ENCODE measurements at regions not wholly inside any gene's neighbourhood (a gene's known extent, or its start where the extent isn't known, plus 50 kb on each side); places are given as distances from the start of the nearest gene placed in this dataset.

- ATAC-seq (ENCODE audit: low read depth) (no peak), DNase-seq (ENCODE audit: low spot score in 2 of 2) (no peak)
- Mint-ChIP-seq H3K27ac (no peak overlapping the region), H3K36me3 (no peaks in the 10 kb centered on the region), H3K4me1 (peaks cover 10% of the 10 kb centered on the region), H3K27me3 (peaks cover 21% of the 10 kb centered on the region), H3K9me3 (no peaks in the 10 kb centered on the region), H3K4me3 (no peak overlapping the region)
Observed at GRCh38 chr1:157292809-157293564, 154.8 kb upstream of the ETV3 start.

DNA sequence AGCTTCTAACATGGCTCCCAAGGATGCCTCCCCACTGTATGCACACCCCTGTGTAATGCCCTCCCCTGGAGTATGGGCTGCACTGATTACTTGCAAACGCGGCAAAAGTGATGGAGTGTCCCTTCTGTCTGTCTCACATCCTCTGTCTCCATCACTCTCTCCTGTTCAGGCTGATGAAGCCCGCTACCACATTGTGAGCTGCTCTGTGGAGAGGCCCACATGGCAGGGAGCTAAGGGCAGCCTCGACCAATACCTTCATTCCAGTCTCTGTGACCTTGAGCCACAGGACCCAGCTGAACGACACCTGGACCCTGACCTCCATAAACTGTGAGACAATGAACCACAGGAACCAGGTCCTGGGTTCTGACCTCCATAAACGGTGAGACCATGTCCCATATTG, 154.1 kb upstream of the ETV3 start:
- H3K27me3 Mint-ChIP-seq: peaks cover 23% of the 10 kb centered on the region
- H3K4me3 Mint-ChIP-seq: no peak overlapping the region
- no peak for ATAC-seq (ENCODE audit: low read depth)
- H3K4me1 Mint-ChIP-seq: peaks cover 11% of the 10 kb centered on the region
- DNase-seq (ENCODE audit: low spot score in 2 of 2): no peak
- no peaks in the 10 kb centered on the region for H3K36me3 Mint-ChIP-seq
- no peaks in the 10 kb centered on the region for H3K9me3 Mint-ChIP-seq
- no peak overlapping the region for H3K27ac Mint-ChIP-seq

GRCh38 chr1:157291083-157291482, 152.9 kb upstream of the ETV3 start:
- peaks cover 11% of the 10 kb centered on the region for H3K4me1 Mint-ChIP-seq
- ATAC-seq (ENCODE audit: low read depth) (no peak), DNase-seq (ENCODE audit: low spot score in 2 of 2) (no peak)
- no peak overlapping the region for H3K27ac Mint-ChIP-seq
- no peaks in the 10 kb centered on the region for H3K36me3 Mint-ChIP-seq
- peaks cover 23% of the 10 kb centered on the region for H3K27me3 Mint-ChIP-seq
- no peaks in the 10 kb centered on the region for H3K9me3 Mint-ChIP-seq
- no peak overlapping the region for H3K4me3 Mint-ChIP-seq

GRCh38 chr1:157289424-157290105, 151.4 kb upstream of the ETV3 start:
- ATAC-seq (ENCODE audit: low read depth) (no peak), DNase-seq (ENCODE audit: low spot score in 2 of 2) (no peak)
- no peaks in the 10 kb centered on the region for H3K9me3 Mint-ChIP-seq
- H3K4me3 Mint-ChIP-seq: no peak overlapping the region
- no peaks in the 10 kb centered on the region for H3K36me3 Mint-ChIP-seq
- peaks cover 11% of the 10 kb centered on the region for H3K4me1 Mint-ChIP-seq
- H3K27me3 Mint-ChIP-seq: peaks cover 19% of the 10 kb centered on the region
- peak overlapping the region; percentile 2 for H3K27ac Mint-ChIP-seq

DNA sequence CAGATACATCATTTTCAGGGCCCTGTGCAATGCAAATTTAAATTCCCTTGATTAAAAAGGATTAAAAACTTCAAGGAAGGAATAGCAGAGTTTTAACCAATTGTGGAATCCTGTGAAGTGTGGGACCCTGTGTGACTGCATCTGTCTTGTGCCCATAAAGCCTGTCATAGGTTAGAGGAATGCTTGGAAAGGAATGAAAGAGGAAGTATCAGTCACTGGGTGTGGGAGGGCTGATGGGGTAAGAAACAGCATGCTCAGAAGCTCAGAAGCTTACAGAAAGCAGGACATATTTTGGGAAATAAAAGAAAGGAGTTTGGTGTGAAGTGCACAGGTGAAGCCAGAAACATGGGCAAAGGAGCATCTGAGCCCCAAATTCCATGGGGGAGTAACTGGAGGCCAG, 150.8 kb upstream of the ETV3 start:
- Mint-ChIP-seq H3K27me3 (peaks cover 23% of the 10 kb centered on the region), H3K4me3 (no peak overlapping the region), H3K36me3 (no peaks in the 10 kb centered on the region), H3K9me3 (no peaks in the 10 kb centered on the region), H3K27ac (peak overlapping the region; percentile 2), H3K4me1 (peaks cover 11% of the 10 kb centered on the region)
- DNase-seq (ENCODE audit: low spot score in 2 of 2) (no peak), ATAC-seq (ENCODE audit: low read depth) (no peak)

GRCh38 chr1:157288492-157288891, 150.3 kb upstream of the ETV3 start:
- DNase-seq (ENCODE audit: low spot score in 2 of 2) (no peak), ATAC-seq (ENCODE audit: low read depth) (no peak)
- Mint-ChIP-seq H3K27ac (no peak overlapping the region), H3K27me3 (peaks cover 20% of the 10 kb centered on the region), H3K4me1 (peaks cover 11% of the 10 kb centered on the region), H3K9me3 (no peaks in the 10 kb centered on the region), H3K4me3 (no peak overlapping the region), H3K36me3 (no peaks in the 10 kb centered on the region)

DNA sequence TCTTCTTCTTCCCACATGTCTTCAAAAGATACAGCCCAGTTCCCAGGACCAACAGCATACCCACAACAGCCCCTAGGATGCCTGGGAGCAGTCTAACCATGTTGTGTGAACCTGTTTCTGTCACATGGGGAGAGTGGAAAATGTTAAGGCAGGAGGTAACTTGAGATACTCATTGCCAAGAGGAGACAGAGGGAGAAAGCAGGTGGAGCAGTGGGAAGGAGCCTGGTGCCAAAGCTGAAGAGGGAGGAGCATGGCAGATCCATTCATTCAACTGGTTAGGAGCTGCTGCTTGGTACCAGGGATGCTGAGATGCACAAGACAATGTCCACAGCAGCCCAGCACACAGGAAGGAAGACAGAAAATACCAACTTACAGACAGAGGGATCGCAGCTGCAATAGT, 149.8 kb upstream of the ETV3 start:
- Mint-ChIP-seq H3K36me3 (no peaks in the 10 kb centered on the region), H3K27me3 (peaks cover 20% of the 10 kb centered on the region), H3K4me3 (no peak overlapping the region), H3K27ac (no peak overlapping the region), H3K9me3 (no peaks in the 10 kb centered on the region), H3K4me1 (peaks cover 11% of the 10 kb centered on the region)
- ATAC-seq (ENCODE audit: low read depth) (no peak), DNase-seq (ENCODE audit: low spot score in 2 of 2) (no peak)

DNA sequence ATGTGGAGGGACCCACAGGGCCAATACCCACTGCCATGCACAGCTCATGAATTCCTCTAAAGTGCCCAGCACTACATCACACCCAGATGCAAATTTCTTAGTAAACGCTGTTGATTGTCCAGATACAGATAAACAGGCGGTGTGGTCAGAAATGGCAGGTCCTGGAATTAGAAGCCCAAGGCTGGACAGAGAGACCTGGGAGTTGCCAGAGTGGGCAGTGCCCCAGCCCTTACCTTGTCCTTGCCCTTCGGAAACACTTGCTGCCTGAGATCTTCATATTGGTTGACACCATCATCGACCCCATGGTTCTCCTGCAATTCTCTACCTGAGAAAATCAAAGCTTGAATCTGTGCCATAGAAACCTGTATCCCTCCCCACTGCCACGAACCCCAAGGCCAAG, 149.3 kb upstream of the ETV3 start:
- Mint-ChIP-seq H3K4me3 (no peak overlapping the region), H3K4me1 (peaks cover 11% of the 10 kb centered on the region), H3K27ac (no peak overlapping the region), H3K27me3 (peaks cover 25% of the 10 kb centered on the region), H3K9me3 (no peaks in the 10 kb centered on the region), H3K36me3 (no peaks in the 10 kb centered on the region)
- ATAC-seq (ENCODE audit: low read depth) (no peak), DNase-seq (ENCODE audit: low spot score in 2 of 2) (no peak)

DNA sequence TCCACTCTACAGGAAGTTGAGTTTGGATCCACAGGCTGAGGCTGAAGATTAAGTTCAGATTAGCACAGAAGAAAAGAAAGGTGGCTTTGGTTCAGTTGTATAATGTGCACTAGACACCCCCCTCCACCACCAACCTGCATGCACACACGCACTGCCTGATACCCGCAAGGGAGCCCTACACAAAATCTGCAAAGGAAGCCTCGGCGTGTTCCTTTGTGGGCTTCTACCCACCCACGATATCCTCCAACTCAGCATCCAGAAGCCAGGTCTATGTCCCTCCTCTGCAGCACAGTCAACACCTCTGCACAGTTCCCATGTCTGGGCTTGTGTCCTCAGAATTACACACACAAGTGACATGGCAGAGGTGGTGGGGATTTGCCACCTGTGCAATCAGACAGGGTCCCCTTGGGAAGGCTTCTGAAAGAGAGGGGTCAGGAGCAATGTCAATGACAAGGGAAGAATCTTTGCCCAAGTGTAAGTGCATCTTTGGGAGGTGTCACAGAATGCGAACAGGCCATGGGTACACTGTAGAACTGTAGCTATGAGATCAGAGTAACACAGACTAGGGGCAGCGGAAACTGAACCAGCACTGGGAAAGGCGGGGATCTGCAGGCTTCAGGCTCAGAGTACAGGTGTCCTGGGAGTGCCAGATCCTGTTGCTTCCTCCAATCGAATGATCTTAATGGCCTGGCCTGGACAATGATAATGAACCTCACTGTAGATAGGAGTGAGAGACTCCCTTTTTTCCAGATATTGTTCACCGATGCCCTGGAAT, 148.6 kb upstream of the ETV3 start:
- Mint-ChIP-seq H3K9me3 (no peaks in the 10 kb centered on the region), H3K27me3 (peaks cover 24% of the 10 kb centered on the region), H3K4me1 (peaks cover 11% of the 10 kb centered on the region), H3K36me3 (no peaks in the 10 kb centered on the region), H3K27ac (no peak overlapping the region), H3K4me3 (no peak overlapping the region)
- DNase-seq (ENCODE audit: low spot score in 2 of 2): no peak
- ATAC-seq (ENCODE audit: low read depth): no peak

DNA sequence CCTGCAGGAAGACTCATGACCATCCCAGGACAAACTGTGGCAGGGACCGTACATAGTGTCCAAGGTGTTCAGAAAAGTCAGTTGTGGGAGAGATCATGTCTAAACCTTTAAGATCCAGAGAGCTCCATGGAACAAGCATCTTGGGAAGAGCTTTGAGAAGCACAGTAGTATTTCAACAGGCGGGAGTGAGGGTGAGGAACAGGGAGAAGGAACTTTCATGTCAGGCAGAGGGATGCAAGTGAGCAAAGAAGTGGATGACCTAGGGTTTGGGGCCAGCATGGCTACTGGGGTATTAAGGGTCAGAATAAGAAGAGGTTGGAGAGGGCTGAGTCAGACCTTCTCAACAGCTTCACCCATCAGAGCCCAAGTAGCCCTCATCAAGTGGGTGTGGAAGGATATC, 147.9 kb upstream of the ETV3 start:
- Mint-ChIP-seq H3K4me3 (no peak overlapping the region), H3K27me3 (peaks cover 29% of the 10 kb centered on the region), H3K9me3 (no peaks in the 10 kb centered on the region), H3K27ac (no peak overlapping the region), H3K4me1 (peaks cover 11% of the 10 kb centered on the region), H3K36me3 (no peaks in the 10 kb centered on the region)
- ATAC-seq (ENCODE audit: low read depth) (no peak), DNase-seq (ENCODE audit: low spot score in 2 of 2) (no peak)

DNA sequence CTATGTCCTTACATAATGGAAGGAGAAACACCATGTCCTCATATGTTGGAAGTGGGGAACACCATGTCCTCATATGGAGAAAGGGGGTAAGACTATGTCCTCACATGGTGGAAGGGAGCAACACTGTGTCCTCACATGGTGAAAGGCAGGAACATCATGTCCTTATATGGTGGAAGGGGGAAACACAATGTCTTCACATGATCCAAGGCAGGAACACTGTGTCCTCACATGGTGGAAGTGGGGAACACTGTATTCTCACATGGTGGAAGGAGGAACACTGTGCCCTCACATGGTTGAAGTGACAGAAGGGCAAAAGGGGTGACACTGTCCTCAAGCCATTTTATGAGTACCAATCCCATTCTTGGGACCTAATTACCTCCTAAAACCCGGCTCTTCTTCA, 146.3 kb upstream of the ETV3 start:
- DNase-seq (ENCODE audit: low spot score in 2 of 2): no peak
- Mint-ChIP-seq H3K27ac (no peak overlapping the region), H3K4me3 (no peak overlapping the region), H3K4me1 (peaks cover 11% of the 10 kb centered on the region), H3K36me3 (no peaks in the 10 kb centered on the region), H3K9me3 (no peaks in the 10 kb centered on the region), H3K27me3 (peaks cover 31% of the 10 kb centered on the region)
- no peak for ATAC-seq (ENCODE audit: low read depth)

- Mint-ChIP-seq H3K4me3 (no peak overlapping the region), H3K9me3 (no peaks in the 10 kb centered on the region), H3K4me1 (no peaks in the 10 kb centered on the region), H3K27me3 (peaks cover 27% of the 10 kb centered on the region), H3K27ac (no peak overlapping the region), H3K36me3 (no peaks in the 10 kb centered on the region)
- DNase-seq (ENCODE audit: low spot score in 2 of 2) (no peak), ATAC-seq (ENCODE audit: low read depth) (no peak)
Observed at GRCh38 chr1:157279802-157280140, 141.6 kb upstream of the ETV3 start.

GRCh38 chr1:157279138-157279801, 141.1 kb upstream of the ETV3 start:
- Mint-ChIP-seq H3K36me3 (no peaks in the 10 kb centered on the region), H3K4me3 (peak overlapping the region; percentile 39), H3K27ac (no peak overlapping the region), H3K9me3 (no peaks in the 10 kb centered on the region), H3K4me1 (no peaks in the 10 kb centered on the region), H3K27me3 (peaks cover 24% of the 10 kb centered on the region)
- ATAC-seq (ENCODE audit: low read depth): no peak
- no peak for DNase-seq (ENCODE audit: low spot score in 2 of 2)
